ENCODE measurements at regions not wholly inside any gene's neighbourhood (a gene's known extent, or its start where the extent isn't known, plus 50 kb on each side); places are given as distances from the start of the nearest gene placed in this dataset.
A peak's percentile ranks its signal among the peaks of the same experiment; 100 is the strongest.

DNA sequence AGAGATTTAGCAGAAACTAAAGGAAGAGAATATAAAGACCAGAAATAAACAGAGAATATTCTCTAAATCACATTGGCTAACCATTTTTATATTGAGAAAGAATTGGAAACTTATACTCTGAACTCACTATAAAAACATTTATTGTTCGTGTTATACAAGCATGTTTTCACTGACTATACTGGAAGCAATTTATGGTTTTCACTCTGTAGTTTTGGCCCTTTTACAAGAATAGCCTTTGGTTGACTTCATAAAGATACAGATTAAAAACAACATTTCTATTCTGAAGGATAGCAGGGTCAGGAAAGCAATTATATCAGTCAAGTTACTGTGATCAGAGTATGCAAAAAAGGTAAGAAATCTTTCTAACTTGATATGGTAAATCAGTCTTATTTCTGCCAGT, 965.7 kb upstream of the FAT3 start:
- no peak overlapping the region for H3K4me3 ChIP-seq (ENCODE audit: low read length)
- H2AFZ ChIP-seq (ENCODE audit: low read length) = no peak overlapping the region
- no peaks in the 10 kb centered on the region for H3F3A ChIP-seq (ENCODE audit: insufficient read depth, low read length)
- TF ChIP-seq EZH2phosphoT487 (IDR thresholded peaks at IDR 0.05; ENCODE audit: low read length) = no peak
- H3K4me2 ChIP-seq (ENCODE audit: low read depth, low read length) = no peak overlapping the region
- H4K20me1 ChIP-seq (ENCODE audit: insufficient read depth, low read length) = no peaks in the 10 kb centered on the region
- no peaks in the 10 kb centered on the region for H3K4me1 ChIP-seq (ENCODE audit: low read length)
- H3K9me2 ChIP-seq (replicated peaks; ENCODE audit: insufficient read depth, low read length) = no peaks in the 10 kb centered on the region
- H3K27me3 ChIP-seq (replicated peaks; ENCODE audit: insufficient read depth, low read length) = no peaks in the 10 kb centered on the region
- no peaks in the 10 kb centered on the region for H3K36me3 ChIP-seq (replicated peaks; ENCODE audit: insufficient read depth, low read length)
- no peak overlapping the region for H3K9ac ChIP-seq (ENCODE audit: low read length)
- H3K79me2 ChIP-seq (ENCODE audit: low read length) = no peaks in the 10 kb centered on the region
- H3K9me3 ChIP-seq (replicated peaks; ENCODE audit: insufficient read depth, low read length) = no peaks in the 10 kb centered on the region
- DNase-seq = no peak
- no peak overlapping the region for H3K27ac ChIP-seq (ENCODE audit: low read length)

- TF ChIP-seq EZH2 (optimal IDR thresholded peaks at IDR 0.05; ENCODE audit: low read depth, low read length) = no peak
- no peak for TF ChIP-seq CTCF (IDR thresholded peaks at IDR 0.05; ENCODE audit: low read length)
- TF ChIP-seq EZH2phosphoT487 (IDR thresholded peaks at IDR 0.05; ENCODE audit: low read length) = no peak
- Histone ChIP-seq H3K9me3 (replicated peaks; ENCODE audit: insufficient read depth, low read length) (no peaks in the 10 kb centered on the region), H3F3A (ENCODE audit: insufficient read depth, low read length) (no peaks in the 10 kb centered on the region), H3K9me2 (replicated peaks; ENCODE audit: insufficient read depth, low read length) (no peaks in the 10 kb centered on the region), H3K4me1 (ENCODE audit: low read length) (no peaks in the 10 kb centered on the region), H3K4me2 (ENCODE audit: low read depth, low read length) (no peak overlapping the region), H3K79me2 (ENCODE audit: low read length) (no peaks in the 10 kb centered on the region), H2AFZ (ENCODE audit: low read length) (no peak overlapping the region), H4K20me1 (ENCODE audit: insufficient read depth, low read length) (no peaks in the 10 kb centered on the region), H3K4me3 (ENCODE audit: low read length) (no peak overlapping the region), H3K9ac (ENCODE audit: low read length) (no peak overlapping the region), H3K27ac (ENCODE audit: low read length) (no peak overlapping the region), H3K36me3 (replicated peaks; ENCODE audit: insufficient read depth, low read length) (no peaks in the 10 kb centered on the region), H3K27me3 (replicated peaks; ENCODE audit: insufficient read depth, low read length) (no peaks in the 10 kb centered on the region)
- DNase-seq = no peak
Measured at GRCh38 chr11:91257667-91258066, 967.0 kb upstream of the FAT3 start.

GRCh38 chr11:91248199-91248807, 976.3 kb upstream of the FAT3 start:
- TF ChIP-seq CTCF (IDR thresholded peaks at IDR 0.05; ENCODE audit: low read length) (peak; percentile 72), EZH2phosphoT487 (IDR thresholded peaks at IDR 0.05; ENCODE audit: low read length) (no peak)
- H3K4me3 ChIP-seq (ENCODE audit: low read length) = no peak overlapping the region
- H3K27me3 ChIP-seq (replicated peaks; ENCODE audit: insufficient read depth, low read length) = no peaks in the 10 kb centered on the region
- H3K9me2 ChIP-seq (replicated peaks; ENCODE audit: insufficient read depth, low read length) = no peaks in the 10 kb centered on the region
- H3K9me3 ChIP-seq (replicated peaks; ENCODE audit: insufficient read depth, low read length) = no peaks in the 10 kb centered on the region
- H2AFZ ChIP-seq (ENCODE audit: low read length) = no peak overlapping the region
- H3K79me2 ChIP-seq (ENCODE audit: low read length) = no peaks in the 10 kb centered on the region
- DNase-seq = peak; percentile 55
- H3K27ac ChIP-seq (ENCODE audit: low read length) = no peak overlapping the region
- no peaks in the 10 kb centered on the region for H3F3A ChIP-seq (ENCODE audit: insufficient read depth, low read length)
- no peak overlapping the region for H3K4me2 ChIP-seq (ENCODE audit: low read depth, low read length)
- no peak overlapping the region for H3K9ac ChIP-seq (ENCODE audit: low read length)
- H3K4me1 ChIP-seq (ENCODE audit: low read length) = no peaks in the 10 kb centered on the region
- no peaks in the 10 kb centered on the region for H4K20me1 ChIP-seq (ENCODE audit: insufficient read depth, low read length)
- no peaks in the 10 kb centered on the region for H3K36me3 ChIP-seq (replicated peaks; ENCODE audit: insufficient read depth, low read length)

- H3K4me2 ChIP-seq (ENCODE audit: low read depth, low read length) = no peak overlapping the region
- H4K20me1 ChIP-seq (ENCODE audit: insufficient read depth, low read length) = no peaks in the 10 kb centered on the region
- no peak overlapping the region for H3K27ac ChIP-seq (ENCODE audit: low read length)
- no peak overlapping the region for H2AFZ ChIP-seq (ENCODE audit: low read length)
- no peak for DNase-seq
- TF ChIP-seq EZH2phosphoT487 (IDR thresholded peaks at IDR 0.05; ENCODE audit: low read length) (no peak), CTCF (IDR thresholded peaks at IDR 0.05; ENCODE audit: low read length) (no peak), EZH2 (optimal IDR thresholded peaks at IDR 0.05; ENCODE audit: low read depth, low read length) (no peak)
- H3K4me1 ChIP-seq (ENCODE audit: low read length) = no peaks in the 10 kb centered on the region
- no peak overlapping the region for H3K9ac ChIP-seq (ENCODE audit: low read length)
- H3K4me3 ChIP-seq (ENCODE audit: low read length) = no peak overlapping the region
- H3F3A ChIP-seq (ENCODE audit: insufficient read depth, low read length) = no peaks in the 10 kb centered on the region
- H3K79me2 ChIP-seq (ENCODE audit: low read length) = no peaks in the 10 kb centered on the region
- no peaks in the 10 kb centered on the region for H3K9me2 ChIP-seq (replicated peaks; ENCODE audit: insufficient read depth, low read length)
- no peaks in the 10 kb centered on the region for H3K27me3 ChIP-seq (replicated peaks; ENCODE audit: insufficient read depth, low read length)
- H3K36me3 ChIP-seq (replicated peaks; ENCODE audit: insufficient read depth, low read length) = no peaks in the 10 kb centered on the region
- no peaks in the 10 kb centered on the region for H3K9me3 ChIP-seq (replicated peaks; ENCODE audit: insufficient read depth, low read length)
Measured at GRCh38 chr11:91247009-91247735, 977.4 kb upstream of the FAT3 start.
